ENCODE measurements at regions not wholly inside any gene's neighbourhood (a gene's known extent, or its start where the extent isn't known, plus 50 kb on each side); places are given as distances from the start of the nearest gene placed in this dataset.

DNA sequence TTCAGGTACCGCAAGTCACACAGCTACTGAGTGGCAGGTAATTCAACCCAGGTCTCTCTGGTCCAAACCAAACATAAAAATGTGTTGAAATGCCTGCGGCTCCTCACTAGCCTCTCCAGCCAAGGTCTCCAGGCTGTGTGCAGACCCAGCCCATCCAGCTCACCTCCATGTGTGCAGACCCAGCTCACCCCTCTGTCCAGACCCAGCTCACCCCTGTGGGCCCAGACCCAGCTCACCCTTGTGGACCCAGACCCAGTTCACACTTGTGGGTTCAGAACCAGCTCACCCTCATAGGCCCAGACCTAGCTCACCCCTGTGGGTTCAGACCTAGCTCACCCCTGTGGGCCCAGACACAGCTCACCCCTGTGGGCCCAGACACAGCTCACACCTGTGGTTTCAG, 188.0 kb upstream of the ADCY2 start (continued):
- TF ChIP-seq PHF8 (conservative IDR thresholded peaks at IDR 0.05; ENCODE audit: low read depth, low read length): no peak
- no peak for TF ChIP-seq RBBP5 (IDR thresholded peaks at IDR 0.05; ENCODE audit: borderline replicate concordance, low read depth, low read length)
- TF ChIP-seq YY1 (IDR thresholded peaks at IDR 0.05; ENCODE audit: low read depth, low read length): no peak
- TF ChIP-seq TAF1 (IDR thresholded peaks at IDR 0.05; ENCODE audit: low read depth, low read length): no peak
- TF ChIP-seq SIX5 (IDR thresholded peaks at IDR 0.05; ENCODE audit: low read depth, low read length): no peak
- no peak for TF ChIP-seq CREB1 (IDR thresholded peaks at IDR 0.05)

All from H1 (cell line).